Bronchial epithelial cell (primary cell): ENCODE measurements at regions not wholly inside any gene's neighbourhood (a gene's known extent, or its start where the extent isn't known, plus 50 kb on each side); places are given as distances from the start of the nearest gene placed in this dataset.

Source experiments
- DNase-seq: peaks from one replicate; pipeline ENCODE4 v3.0.0-alpha.2; 2010; ENCODE audit warnings: low read depth
- FAIRE-seq: peaks from 2 replicates; lab custom pipeline; 2011; peaks lifted over from hg19 to GRCh38; lab: Jason Lieb, UNC
- H3K27me3 ChIP-seq: 2 replicates; pipeline ENCODE4 v1.5.1; 2011; ENCODE audit warnings: low read length; ENCODE audit not compliant: control insufficient read depth, insufficient read depth
- H3K36me3 ChIP-seq: 2 replicates; pipeline ENCODE4 v1.5.1; 2011; ENCODE audit warnings: low read length; ENCODE audit not compliant: control insufficient read depth, insufficient read depth
- H3K4me3 ChIP-seq: 2 replicates; pipeline ENCODE4 v1.5.1; 2011; ENCODE audit warnings: mild to moderate bottlenecking, low read depth, low read length, control low read depth
- CTCF ChIP-seq: IDR thresholded peaks from 2 replicates; pipeline ENCODE4 v1.5.1; 2011; ENCODE audit warnings: mild to moderate bottlenecking, moderate library complexity, low read length, control low read depth, inconsistent platforms; ENCODE audit not compliant: insufficient read depth, severe bottlenecking

DNA sequence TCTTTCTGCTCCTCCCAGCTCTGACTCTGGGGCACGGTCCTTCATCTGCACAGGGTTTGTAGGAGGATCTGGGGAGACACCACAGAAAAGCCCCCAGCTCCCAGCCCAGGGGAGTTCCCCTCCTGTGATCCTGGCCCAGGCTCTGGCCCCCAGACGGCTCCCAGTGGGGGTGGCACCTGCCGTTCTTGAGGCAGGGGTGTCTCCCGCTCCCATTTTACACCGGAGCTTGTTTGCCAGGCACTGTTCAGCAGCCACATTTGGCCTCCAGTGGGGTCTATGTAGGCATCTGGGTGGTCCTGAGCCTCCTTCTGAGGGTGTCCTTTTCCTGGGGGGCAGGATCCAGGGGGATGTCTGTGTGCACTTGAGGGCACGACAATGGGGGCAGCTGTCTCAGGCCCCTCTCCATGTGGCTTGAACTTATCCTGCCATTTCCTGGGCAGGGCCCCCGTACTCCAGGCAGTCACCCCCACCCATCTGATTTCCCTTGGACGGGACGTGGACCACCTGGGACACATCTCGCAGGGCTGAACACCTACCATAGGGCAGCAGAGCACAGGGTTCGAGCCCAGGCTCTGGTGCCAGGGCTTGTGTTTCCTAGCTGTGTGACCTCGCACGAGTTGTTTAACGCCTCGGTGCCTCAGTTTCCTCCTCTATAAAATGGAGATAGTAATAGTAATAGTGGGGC, 275.0 kb upstream of the MVB12B start:
- H3K4me3 ChIP-seq: no peak overlapping the region
- H3K36me3 ChIP-seq: no peaks in the 10 kb centered on the region
- TF ChIP-seq CTCF: no peak
- no peak for FAIRE-seq
- no peak for DNase-seq
- H3K27me3 ChIP-seq: peaks cover 3% of the 10 kb centered on the region

DNA sequence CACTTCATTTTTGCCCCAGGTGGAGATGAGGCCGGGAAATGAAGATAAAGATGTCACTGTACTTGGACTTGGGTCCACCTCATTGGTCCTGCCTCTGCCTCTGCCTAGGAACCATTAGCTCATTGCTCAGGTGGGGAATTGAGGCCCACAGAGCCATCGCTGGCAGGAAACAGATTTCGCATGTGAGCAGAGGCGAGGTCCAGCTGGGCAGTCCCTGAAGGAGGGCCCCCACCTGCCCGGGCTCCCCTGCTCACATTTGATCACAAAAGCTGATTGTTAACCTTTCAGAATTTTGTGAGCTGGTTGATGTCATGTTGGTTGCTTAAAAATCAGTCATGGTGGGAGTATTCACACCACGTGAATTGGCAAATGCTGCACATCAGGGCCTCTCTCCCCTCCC, 273.8 kb upstream of the MVB12B start:
- Histone ChIP-seq H3K36me3 (no peaks in the 10 kb centered on the region), H3K27me3 (peaks cover 3% of the 10 kb centered on the region), H3K4me3 (no peak overlapping the region)
- FAIRE-seq (no peak), DNase-seq (no peak)
- TF ChIP-seq CTCF: no peak

DNA sequence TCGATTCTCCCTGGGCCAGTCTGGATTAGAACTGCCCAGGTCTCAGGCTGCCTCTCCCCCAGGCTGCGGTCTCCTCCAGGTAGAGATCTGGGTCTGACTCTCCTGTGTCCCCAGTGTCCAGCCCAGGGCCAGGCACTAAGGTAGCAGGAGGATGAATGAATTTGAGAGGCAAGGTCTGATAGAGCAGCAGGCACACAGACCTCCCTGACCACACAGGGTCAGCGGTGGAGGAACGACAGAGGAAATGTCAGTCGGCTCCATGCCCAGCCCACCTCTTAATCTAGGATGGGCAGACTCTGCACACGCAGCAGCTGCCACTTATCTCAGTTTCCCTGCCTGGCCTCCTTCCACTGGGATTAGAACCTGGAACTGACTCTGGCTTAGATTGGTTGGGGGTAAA, 272.7 kb upstream of the MVB12B start:
- TF ChIP-seq CTCF: no peak
- Histone ChIP-seq H3K27me3 (peaks cover 3% of the 10 kb centered on the region), H3K4me3 (no peak overlapping the region), H3K36me3 (no peaks in the 10 kb centered on the region)
- DNase-seq: no peak
- FAIRE-seq: no peak

GRCh38 chr9:126055381-126055985, 271.1 kb upstream of the MVB12B start:
- H3K4me3 ChIP-seq: no peak overlapping the region
- DNase-seq: peak; percentile 49
- peaks cover 3% of the 10 kb centered on the region for H3K27me3 ChIP-seq
- no peak for FAIRE-seq
- no peak for TF ChIP-seq CTCF
- no peaks in the 10 kb centered on the region for H3K36me3 ChIP-seq

DNA sequence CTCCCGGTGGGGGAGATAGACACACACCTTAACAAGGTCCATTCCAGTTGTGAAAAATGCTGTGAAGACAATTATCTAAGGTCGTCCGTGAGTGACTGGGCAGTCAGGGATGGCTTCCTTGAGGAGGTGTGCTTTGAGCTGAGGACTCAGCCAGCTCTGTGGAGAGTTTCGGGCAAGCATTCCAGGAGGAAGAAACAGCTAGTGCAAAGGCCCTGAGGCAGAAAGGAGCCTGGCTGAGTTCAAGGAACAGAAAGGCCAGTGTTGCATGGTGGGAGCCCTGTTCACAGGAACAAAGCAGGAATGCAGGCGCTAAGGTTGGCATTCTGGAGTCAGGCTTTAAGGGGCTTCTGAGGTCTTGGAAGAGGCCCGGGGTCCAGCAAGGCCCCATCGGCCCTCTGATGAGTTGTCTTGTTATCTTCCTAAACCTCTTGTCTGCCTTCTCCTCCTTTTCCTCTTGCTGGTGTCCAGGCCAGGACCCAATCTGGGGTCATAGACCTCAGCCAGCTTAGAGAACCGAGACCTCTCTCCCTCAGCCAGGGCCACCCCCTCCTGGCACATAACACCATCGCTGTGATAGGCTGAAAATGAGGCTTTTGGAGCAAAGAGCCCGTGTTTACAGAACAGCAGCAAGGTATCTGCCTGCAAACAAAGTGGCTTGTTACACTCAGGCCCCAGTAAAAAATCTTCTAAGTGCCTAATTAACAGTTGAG, 270.2 kb upstream of the MVB12B start:
- no peak overlapping the region for H3K4me3 ChIP-seq
- DNase-seq (no peak), FAIRE-seq (peak; percentile 93)
- H3K36me3 ChIP-seq: no peaks in the 10 kb centered on the region
- TF ChIP-seq CTCF: no peak
- H3K27me3 ChIP-seq: peaks cover 3% of the 10 kb centered on the region
